Mesodermal cell (in vitro differentiated cells): ENCODE measurements at regions not wholly inside any gene's neighbourhood (a gene's known extent, or its start where the extent isn't known, plus 50 kb on each side); places are given as distances from the start of the nearest gene placed in this dataset.

ENCODE experiments used
- H3K27ac ChIP-seq: 2 replicates; pipeline ENCODE4 v1.7.0; 2013; ENCODE audit warnings: mild to moderate bottlenecking, low read depth, low read length, moderate library complexity; ENCODE audit not compliant: severe bottlenecking
- H3K36me3 ChIP-seq: 2 replicates; pipeline ENCODE4 v1.7.1; 2013; ENCODE audit warnings: mild to moderate bottlenecking, low read length, moderate library complexity; ENCODE audit not compliant: control insufficient read depth, insufficient read depth
- H3K4me1 ChIP-seq: one replicate; pipeline ENCODE4 v1.7.1; 2013; ENCODE audit warnings: mild to moderate bottlenecking, low read length; ENCODE audit not compliant: insufficient read depth, control insufficient read depth, poor library complexity, severe bottlenecking
- H3K4me3 ChIP-seq: 2 replicates; pipeline ENCODE4 v1.7.0; 2013; ENCODE audit warnings: low read length, control low read depth, mild to moderate bottlenecking; ENCODE audit not compliant: insufficient read depth, poor library complexity, severe bottlenecking; ENCODE audit errors: extremely low read depth
- H3K9me3 ChIP-seq: 2 replicates; pipeline ENCODE4 v1.7.1; 2013; ENCODE audit warnings: mild to moderate bottlenecking, low read length, moderate library complexity; ENCODE audit not compliant: control insufficient read depth
- WGBS, 2 experiments: methylation state at CpG; one replicate each; pipeline ENCODE4 v1.1.5; 2013; ENCODE audit warnings: missing lambda C conversion rate in 2 of 2; ENCODE audit not compliant: insufficient coverage in 2 of 2; 5-methylcytosine and 5-hydroxymethylcytosine counted together

DNA sequence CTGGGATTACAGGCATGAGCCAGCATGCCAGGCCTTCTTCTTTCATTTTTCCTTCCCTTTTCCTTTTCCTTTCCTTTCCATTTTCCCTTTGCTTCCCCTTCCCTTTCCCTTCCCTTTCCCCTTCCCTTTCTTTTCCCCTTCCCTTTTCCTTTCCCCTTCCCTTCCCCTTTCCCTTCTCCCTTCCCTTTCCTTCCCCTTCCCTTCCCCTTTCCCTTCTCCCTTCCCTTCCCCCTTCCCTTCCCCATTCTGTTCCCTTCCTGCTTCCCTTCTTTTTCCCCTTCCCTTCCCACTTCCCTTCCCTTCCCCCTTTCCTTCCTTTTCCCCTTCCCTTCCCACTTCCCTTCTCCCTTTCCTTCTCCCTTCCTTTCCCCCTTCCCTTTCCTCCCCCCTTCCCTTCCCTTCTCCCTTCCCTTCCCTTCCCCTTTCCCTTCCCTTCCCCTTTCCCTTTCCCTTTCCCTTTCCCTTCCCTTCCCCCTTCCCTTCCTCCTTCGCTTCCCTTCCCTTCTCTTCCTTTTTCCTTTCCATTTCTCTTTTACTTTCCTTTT is 712.2 kb upstream of the POM121L12 start:
- H3K27ac ChIP-seq = no peak overlapping the region
- 86 to 100% methylated on average over 1 of the region's 1 CpG for WGBS, 2 experiments

DNA sequence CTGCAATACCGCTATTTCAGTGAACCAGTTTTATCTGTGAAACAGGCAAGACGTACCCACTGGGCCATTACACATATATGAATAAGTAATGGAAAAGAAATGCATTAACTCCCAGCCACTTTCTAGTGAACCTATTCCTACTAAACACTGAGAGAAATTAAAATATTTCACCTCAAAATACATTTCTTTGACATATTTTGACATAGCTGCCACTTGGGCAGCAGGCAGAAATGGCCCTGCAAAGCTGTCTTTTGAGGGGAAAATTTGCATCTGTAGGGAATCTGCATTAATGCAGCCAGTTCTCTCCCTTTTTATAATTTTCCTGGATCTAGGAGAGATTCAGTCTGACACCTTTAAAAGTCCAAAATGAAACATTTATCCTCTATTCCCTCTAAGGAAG is 714.8 kb upstream of the POM121L12 start:
- H3K4me1 ChIP-seq = peaks cover 8% of the 10 kb centered on the region
- H3K4me3 ChIP-seq = no peak overlapping the region
- no peaks in the 10 kb centered on the region for H3K36me3 ChIP-seq
- no peak overlapping the region for H3K27ac ChIP-seq
- no peaks in the 10 kb centered on the region for H3K9me3 ChIP-seq
- WGBS, 2 experiments = no CpG with 5 or more reads among the region's 2 CpGs

More for the DNA sequence above, 712.2 kb upstream of the POM121L12 start:
- no peak overlapping the region for H3K4me3 ChIP-seq
- H3K36me3 ChIP-seq = no peaks in the 10 kb centered on the region
- H3K4me1 ChIP-seq = peaks cover 8% of the 10 kb centered on the region
- no peaks in the 10 kb centered on the region for H3K9me3 ChIP-seq

DNA sequence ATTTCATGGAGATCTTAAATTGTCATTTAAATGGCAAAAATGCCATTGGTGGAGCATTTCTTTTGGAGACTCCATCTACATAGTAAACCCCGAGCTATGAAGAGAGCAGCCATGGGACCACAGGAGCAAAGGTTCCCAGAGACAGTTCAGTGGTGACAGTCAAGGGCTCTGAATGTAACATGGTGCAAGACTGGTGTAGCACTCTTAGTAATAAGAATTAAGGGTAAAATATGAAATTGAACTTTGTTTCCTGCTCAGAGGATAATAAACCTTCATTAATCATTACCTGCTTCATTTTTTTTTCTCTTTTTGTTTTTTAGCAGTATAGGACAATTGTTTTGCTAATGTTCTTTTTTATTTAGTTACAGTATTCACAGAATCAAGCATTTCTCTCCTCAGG is 717.5 kb upstream of the POM121L12 start:
- peaks cover 8% of the 10 kb centered on the region for H3K4me1 ChIP-seq
- H3K36me3 ChIP-seq = no peaks in the 10 kb centered on the region
- no peaks in the 10 kb centered on the region for H3K9me3 ChIP-seq
- H3K4me3 ChIP-seq = no peak overlapping the region
- 80% methylated on average over 1 of the region's 1 CpG for WGBS, 2 experiments
- no peak overlapping the region for H3K27ac ChIP-seq

DNA sequence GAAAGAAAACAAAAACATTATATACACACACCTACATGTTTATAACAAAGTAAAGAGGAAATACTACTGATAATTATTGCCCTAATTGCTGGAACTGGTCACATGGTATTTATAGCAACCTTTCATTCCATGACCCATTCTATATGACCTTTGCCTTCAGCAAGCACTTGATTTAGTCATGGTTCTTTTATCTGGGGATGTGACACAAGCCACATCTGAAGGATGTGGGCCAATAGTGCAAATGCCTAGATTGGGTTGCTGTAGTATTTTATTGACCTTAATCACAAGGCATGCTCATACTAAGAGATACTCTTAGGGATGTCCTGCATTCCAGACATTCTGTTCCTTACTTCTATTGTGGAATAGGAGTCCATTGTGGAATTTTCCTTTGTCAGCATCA is 723.5 kb upstream of the POM121L12 start:
- no peak overlapping the region for H3K27ac ChIP-seq
- H3K4me1 ChIP-seq = no peaks in the 10 kb centered on the region
- H3K36me3 ChIP-seq = no peaks in the 10 kb centered on the region

DNA sequence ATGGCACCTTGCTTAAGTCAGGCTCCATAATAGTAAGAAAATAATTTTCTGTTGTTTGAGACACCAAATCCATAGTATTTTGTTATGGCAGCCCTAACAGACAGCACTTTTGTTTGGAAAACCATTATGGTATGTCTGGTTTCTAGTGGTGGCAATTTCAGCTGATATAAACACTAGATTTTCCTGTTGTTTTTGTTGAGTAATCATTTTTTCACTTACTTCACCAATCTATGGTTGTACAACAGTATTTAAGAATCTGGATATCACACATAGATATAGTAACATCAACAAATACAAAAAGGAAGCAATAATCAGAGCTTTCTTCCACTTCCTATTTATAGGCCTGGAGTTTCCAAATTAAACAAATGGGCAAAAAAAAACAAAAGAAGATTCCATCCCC is 725.8 kb upstream of the POM121L12 start:
- Histone ChIP-seq H3K9me3 (no peaks in the 10 kb centered on the region), H3K4me1 (no peaks in the 10 kb centered on the region), H3K36me3 (no peaks in the 10 kb centered on the region), H3K4me3 (no peak overlapping the region), H3K27ac (no peak overlapping the region)

More for the DNA sequence above, 723.5 kb upstream of the POM121L12 start:
- Histone ChIP-seq H3K9me3 (no peaks in the 10 kb centered on the region), H3K4me3 (no peak overlapping the region)

DNA sequence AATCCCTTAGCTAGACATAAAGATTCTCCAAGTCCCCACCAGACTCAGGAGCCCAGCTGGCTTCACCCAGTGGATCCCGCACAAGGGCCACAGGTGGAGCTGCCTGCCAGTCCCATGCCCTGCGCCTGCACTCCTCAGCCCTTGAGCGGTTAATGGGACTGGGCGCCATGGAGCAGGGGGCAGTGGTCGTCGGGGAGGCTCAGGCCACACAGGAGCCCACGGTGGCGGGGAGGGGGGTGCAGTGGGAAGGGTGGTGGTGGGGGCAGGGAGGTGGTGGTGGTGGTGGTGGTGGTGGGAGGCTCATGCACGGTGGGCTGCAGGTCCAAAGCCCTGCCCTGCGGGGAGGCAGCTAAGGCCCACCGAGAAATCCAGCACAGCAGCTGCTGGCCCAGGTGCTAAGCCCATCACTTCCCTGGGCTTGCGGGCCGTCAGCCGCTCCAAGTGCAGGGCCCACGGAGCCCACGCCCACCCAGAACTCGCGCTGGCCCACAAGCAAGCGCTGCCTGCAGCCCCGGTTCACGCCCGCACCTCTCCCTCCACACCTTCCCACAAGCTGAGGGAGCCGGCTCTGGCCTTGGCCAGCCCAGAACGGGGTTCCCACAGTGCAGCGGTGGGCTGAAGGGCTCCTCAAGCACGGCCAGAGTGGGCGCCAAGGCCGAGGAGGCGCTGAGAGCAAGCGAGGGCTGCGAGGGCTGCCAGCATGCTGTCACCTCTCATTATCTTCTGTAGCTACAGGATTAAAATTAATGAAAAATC is 732.5 kb upstream of the POM121L12 start:
- H3K27ac ChIP-seq = no peak overlapping the region
- H3K4me1 ChIP-seq = no peaks in the 10 kb centered on the region
- WGBS, 2 experiments = 93 to 97% methylated on average over 9 to 16 of the region's 31 CpGs
- H3K9me3 ChIP-seq = no peaks in the 10 kb centered on the region
- no peak overlapping the region for H3K4me3 ChIP-seq
- no peaks in the 10 kb centered on the region for H3K36me3 ChIP-seq

DNA sequence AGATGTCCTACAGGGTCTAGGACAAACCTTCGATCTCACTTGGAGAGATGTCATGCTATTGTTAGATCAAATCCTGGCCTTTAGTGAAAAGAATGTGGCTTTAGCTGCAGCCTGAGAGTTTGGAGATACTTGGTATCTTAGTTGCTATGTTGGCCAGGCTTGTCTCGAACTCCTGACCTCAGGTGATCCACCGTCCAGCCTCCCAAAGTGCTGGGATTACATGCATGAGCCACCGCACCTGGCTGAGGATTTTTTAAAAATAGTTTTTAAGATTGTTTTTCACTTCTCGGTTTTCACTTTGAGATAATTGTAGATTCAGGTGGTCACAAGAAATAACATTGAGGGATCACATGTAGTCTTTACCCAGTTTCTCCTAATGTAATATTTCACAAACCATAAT is 738.3 kb upstream of the POM121L12 start:
- no peak overlapping the region for H3K4me3 ChIP-seq
- no peaks in the 10 kb centered on the region for H3K4me1 ChIP-seq
- no peaks in the 10 kb centered on the region for H3K9me3 ChIP-seq
- H3K36me3 ChIP-seq = no peaks in the 10 kb centered on the region
- 93 to 94% methylated on average over 2 to 3 of the region's 5 CpGs for WGBS, 2 experiments
- H3K27ac ChIP-seq = no peak overlapping the region

DNA sequence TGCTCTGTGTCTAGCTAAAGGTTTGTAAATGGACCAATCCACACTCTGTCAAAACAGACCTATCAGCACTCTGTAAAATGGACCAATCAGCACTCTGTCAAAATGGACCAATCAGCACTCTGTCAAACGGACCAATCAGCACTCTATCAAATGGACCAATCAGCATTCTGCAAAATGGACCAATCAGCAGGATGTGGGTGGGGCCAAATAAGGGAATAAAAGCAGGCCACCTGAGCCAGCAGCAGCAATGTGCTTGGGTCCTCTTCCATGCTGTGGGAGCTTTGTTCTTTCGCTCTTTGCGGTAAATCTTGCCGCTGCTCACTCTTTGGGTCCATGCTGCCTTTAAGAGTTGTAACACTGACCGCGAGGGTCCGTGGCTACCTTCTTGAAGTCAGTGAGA is 740.5 kb upstream of the POM121L12 start:
- Histone ChIP-seq H3K4me1 (no peaks in the 10 kb centered on the region), H3K36me3 (no peaks in the 10 kb centered on the region), H3K4me3 (no peak overlapping the region), H3K9me3 (no peaks in the 10 kb centered on the region), H3K27ac (no peak overlapping the region)
- WGBS, 2 experiments = 93 to 99% methylated on average over 6 to 7 of the region's 7 CpGs

DNA sequence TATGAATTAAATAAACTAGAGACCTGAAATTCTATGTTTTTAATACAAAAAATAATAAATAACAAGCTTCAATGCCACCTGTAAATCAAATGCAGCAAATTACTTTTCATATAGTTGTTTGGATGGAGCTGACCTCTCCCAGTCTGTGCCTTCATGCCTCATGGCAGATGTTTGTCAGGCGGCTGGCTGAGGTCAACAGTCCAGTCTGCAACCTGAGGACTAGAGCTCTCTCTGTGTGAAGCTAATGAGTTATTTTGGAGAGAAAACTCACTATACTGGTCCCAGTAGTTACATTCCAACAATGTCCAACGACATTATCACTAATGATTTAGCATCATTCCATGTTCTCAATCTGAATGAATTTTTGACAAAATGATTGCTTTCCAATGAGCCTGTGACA is 746.2 kb upstream of the POM121L12 start:
- Histone ChIP-seq H3K4me3 (no peak overlapping the region), H3K27ac (no peak overlapping the region), H3K36me3 (no peaks in the 10 kb centered on the region), H3K9me3 (no peaks in the 10 kb centered on the region), H3K4me1 (no peaks in the 10 kb centered on the region)
- WGBS, 2 experiments = 100% methylated on average over 1 of the region's 2 CpGs; no CpG with 5 or more reads in 1 of the 2 experiments

DNA sequence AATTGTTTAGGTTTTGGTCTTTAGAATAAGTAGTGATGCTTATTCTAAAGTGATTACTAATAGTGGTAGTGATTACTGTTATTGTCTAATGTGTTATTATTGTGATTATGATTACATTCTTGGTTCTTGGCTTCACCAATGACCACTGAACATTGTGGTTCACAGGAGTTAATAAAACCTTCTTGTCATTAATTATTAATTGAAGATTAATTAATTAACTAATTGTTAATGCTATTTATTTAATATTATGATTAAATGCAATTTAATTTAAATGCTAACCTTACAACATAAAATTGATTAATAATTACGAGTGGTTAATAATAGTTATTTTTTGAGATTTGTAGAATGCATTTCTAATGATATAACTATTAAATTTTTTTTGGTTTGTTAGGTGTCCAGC is 747.7 kb upstream of the POM121L12 start:
- Histone ChIP-seq H3K4me3 (no peak overlapping the region), H3K4me1 (no peaks in the 10 kb centered on the region), H3K27ac (no peak overlapping the region), H3K36me3 (no peaks in the 10 kb centered on the region), H3K9me3 (no peaks in the 10 kb centered on the region)
- no CpG with 5 or more reads among the region's 1 CpG for WGBS, 2 experiments

DNA sequence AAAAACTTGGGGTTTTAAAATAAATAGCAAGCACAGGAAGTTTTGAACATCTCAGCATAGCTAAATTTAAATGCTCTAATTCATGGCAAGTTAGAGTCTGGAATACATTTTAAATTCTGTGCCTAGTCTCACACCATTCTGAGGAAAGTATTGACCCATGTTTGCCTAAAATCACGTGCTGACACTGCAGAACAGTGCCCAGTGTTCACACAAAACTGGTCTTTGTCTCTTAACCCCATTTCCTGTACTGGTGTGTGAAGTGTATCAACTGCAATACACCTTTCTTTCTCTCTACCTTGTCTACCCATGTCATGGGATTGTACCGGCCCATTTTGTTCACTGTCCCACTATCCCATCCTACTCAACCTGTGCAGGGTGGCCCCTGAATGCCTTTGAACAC is 749.7 kb upstream of the POM121L12 start:
- Histone ChIP-seq H3K9me3 (no peaks in the 10 kb centered on the region), H3K4me1 (no peaks in the 10 kb centered on the region), H3K27ac (no peak overlapping the region), H3K36me3 (no peaks in the 10 kb centered on the region), H3K4me3 (no peak overlapping the region)
- 100% methylated on average over 1 of the region's 2 CpGs for WGBS, 2 experiments
